Lung (tissue), 11 donors: ENCODE measurements at regions not wholly inside any gene's neighbourhood (a gene's known extent, or its start where the extent isn't known, plus 50 kb on each side); places are given as distances from the start of the nearest gene placed in this dataset.

Source experiments
- ATAC-seq: fragments of 200-7000 bp; cut with Tn5 transposase; one replicate; pipeline ENCODE4 v1.9.1; 2020; ENCODE audit warnings: moderate number of reproducible peaks; ENCODE audit not compliant: insufficient read depth, low FRiP score
- DNase-seq, 3 donors: peaks; one replicate each; pipeline ENCODE4 v3.0.0-alpha.2; 2013 to 2017
- H3K27ac ChIP-seq, 2 donors: one replicate each; pipeline ENCODE4 v1.5.1; 2013; ENCODE audit warnings: mild to moderate bottlenecking in 2 of 2, moderate library complexity in 2 of 2, control low read depth in 1 of 2, inconsistent platforms in 1 of 2, low read depth in 1 of 2, low read length in 1 of 2
- H3K27me3 ChIP-seq, 3 donors: one replicate each; pipeline ENCODE4 v1.5.1; 2013; ENCODE audit warnings: low read length in 2 of 3; ENCODE audit not compliant: control insufficient read depth in 3 of 3, insufficient read depth in 3 of 3
- H3K36me3 ChIP-seq, 4 donors: one replicate each; pipeline ENCODE4 v1.5.1; 2013; ENCODE audit warnings: low read length in 4 of 4, mild to moderate bottlenecking in 1 of 4, moderate library complexity in 1 of 4; ENCODE audit not compliant: control insufficient read depth in 4 of 4, insufficient read depth in 4 of 4
- H3K4me1 ChIP-seq, 5 donors: one replicate each; pipeline ENCODE4 v1.5.1; 2013; ENCODE audit warnings: low read length in 5 of 5, mild to moderate bottlenecking in 2 of 5, moderate library complexity in 1 of 5; ENCODE audit not compliant: control insufficient read depth in 5 of 5, insufficient read depth in 5 of 5
- H3K4me3 ChIP-seq: one replicate; pipeline ENCODE4 v1.5.1; 2013; ENCODE audit warnings: mild to moderate bottlenecking, control low read depth, moderate library complexity
- H3K9ac ChIP-seq, 2 donors: one replicate each; pipeline ENCODE4 v1.5.1; 2013; ENCODE audit warnings: low read length in 2 of 2, control low read depth in 1 of 2; ENCODE audit not compliant: insufficient read depth in 1 of 2
- H3K9me3 ChIP-seq, 4 donors: one replicate each; pipeline ENCODE4 v1.5.1; 2013; ENCODE audit warnings: low read length in 3 of 4, mild to moderate bottlenecking in 1 of 4, moderate library complexity in 1 of 4; ENCODE audit not compliant: control insufficient read depth in 4 of 4, insufficient read depth in 3 of 4
- WGBS, 2 donors: extraction: QIAGEN DNeasy Blood & Tissue Kit; methylation state at CpG; one replicate each; pipeline ENCODE4 v1.1.7; 2013; 5-methylcytosine and 5-hydroxymethylcytosine counted together
- TF ChIP-seq, protein P1 (sequence below): IDR thresholded peaks from 2 replicates; pipeline ENCODE4 v1.5.1; 2012; ENCODE audit warnings: mild to moderate bottlenecking; ENCODE audit errors: control extremely low read depth, extremely low read depth
- donor health status: control.
- donor health status: control.
- donor health status: Bipolar disorder and iron deficiency.
- donor health status: healthy.
- donor health status: DM: yes; HTN: yes; CAD: no.

DNA sequence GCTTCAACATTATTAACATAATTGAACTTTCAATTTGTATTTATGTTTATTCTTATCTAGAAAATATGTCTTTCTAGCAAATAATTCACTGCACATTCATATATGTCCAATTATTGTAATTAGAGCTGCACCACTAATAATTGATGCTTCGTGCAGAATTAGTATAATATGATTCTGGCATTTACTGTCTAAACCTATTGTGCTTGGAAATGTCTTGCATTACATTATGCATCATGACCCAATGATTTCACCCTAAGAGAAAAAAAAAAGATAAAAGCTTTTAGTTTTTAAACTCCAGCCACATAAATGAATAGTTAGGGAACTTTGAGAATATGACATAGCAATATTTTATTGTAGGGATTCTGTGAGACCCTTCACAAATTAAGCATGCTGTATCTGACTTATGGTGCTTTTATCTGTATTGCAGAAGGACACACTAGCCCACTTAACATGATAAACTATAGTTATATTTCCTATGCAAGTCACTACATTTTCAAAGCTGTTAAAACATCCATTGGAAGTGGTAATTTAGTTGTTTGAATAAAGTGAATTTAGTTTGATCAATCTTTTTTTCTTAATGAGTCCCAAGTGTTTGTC, 1609.1 kb downstream of the REEP3 start:
- ATAC-seq = no peak
- Histone ChIP-seq H3K36me3 (no peaks in the 10 kb centered on the region), H3K27ac (no peak overlapping the region), H3K4me3 (no peak overlapping the region), H3K9me3 (peaks cover 0 to 3% (median 0%) of the 10 kb centered on the region in 4 donors), H3K9ac (no peak overlapping the region), H3K27me3 (no peaks in the 10 kb centered on the region), H3K4me1 (no peaks in the 10 kb centered on the region)
- DNase-seq = no peak
- TF ChIP-seq, protein P1, sequence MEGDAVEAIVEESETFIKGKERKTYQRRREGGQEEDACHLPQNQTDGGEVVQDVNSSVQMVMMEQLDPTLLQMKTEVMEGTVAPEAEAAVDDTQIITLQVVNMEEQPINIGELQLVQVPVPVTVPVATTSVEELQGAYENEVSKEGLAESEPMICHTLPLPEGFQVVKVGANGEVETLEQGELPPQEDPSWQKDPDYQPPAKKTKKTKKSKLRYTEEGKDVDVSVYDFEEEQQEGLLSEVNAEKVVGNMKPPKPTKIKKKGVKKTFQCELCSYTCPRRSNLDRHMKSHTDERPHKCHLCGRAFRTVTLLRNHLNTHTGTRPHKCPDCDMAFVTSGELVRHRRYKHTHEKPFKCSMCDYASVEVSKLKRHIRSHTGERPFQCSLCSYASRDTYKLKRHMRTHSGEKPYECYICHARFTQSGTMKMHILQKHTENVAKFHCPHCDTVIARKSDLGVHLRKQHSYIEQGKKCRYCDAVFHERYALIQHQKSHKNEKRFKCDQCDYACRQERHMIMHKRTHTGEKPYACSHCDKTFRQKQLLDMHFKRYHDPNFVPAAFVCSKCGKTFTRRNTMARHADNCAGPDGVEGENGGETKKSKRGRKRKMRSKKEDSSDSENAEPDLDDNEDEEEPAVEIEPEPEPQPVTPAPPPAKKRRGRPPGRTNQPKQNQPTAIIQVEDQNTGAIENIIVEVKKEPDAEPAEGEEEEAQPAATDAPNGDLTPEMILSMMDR = no peak
- 73 to 74% methylated on average over 1 of the region's 1 CpG for WGBS, 2 donors

DNA sequence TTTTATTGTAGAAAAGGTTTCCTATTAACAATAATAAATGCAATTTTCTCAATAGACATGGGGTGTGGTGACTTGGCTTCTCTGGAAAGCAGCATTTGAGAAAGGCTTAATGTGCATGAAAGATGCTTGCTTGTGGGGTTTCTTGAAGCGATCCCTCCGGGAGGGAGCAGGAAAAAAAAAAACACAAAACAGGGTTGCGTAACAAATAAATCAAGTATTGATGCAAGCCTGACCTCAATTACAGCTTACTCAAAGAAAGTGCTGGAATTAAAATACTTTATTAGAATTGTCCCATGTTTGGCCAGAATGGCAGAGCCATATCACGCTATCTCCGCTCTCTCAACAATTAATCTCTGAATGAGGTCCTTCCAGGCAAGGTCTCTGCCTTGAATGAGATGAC, 1612.5 kb downstream of the REEP3 start:
- DNase-seq (no peak), ATAC-seq (no peak)
- Histone ChIP-seq H3K36me3 (no peaks in the 10 kb centered on the region), H3K9me3 (peaks cover 0 to 3% (median 0%) of the 10 kb centered on the region in 4 donors), H3K27me3 (no peaks in the 10 kb centered on the region), H3K4me1 (no peaks in the 10 kb centered on the region), H3K9ac (no peak overlapping the region), H3K4me3 (no peak overlapping the region), H3K27ac (no peak overlapping the region)
- TF ChIP-seq, protein P1 = no peak
- 90% methylated on average over 5 of the region's 5 CpGs for WGBS, 2 donors

DNA sequence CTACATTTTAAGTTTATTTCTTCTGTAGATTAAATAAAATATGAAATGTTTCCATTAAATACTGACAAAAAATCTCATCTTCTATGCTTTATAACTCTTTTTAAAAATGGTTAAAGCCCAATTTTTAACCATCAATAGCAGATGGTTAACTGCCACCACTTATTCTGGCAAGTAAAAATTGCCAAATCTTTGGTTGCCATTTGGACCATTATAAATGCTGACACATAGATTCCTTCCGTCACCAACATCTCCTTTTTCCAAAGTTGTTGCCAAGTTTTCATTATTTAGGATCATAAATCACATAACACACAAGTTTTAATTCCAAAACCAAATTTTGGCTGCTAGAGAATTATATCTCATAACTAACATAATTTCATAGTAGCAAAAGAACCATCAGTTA, 1614.3 kb downstream of the REEP3 start:
- 63 to 81% methylated on average over 1 of the region's 1 CpG for WGBS, 2 donors
- TF ChIP-seq, protein P1 = no peak

More for the DNA sequence above, 1614.3 kb downstream of the REEP3 start:
- no peaks in the 10 kb centered on the region for H3K27me3 ChIP-seq
- H3K27ac ChIP-seq = no peak overlapping the region
- DNase-seq = no peak
- H3K9me3 ChIP-seq = peaks cover 0 to 3% (median 0%) of the 10 kb centered on the region in 4 donors
- no peaks in the 10 kb centered on the region for H3K36me3 ChIP-seq
- no peaks in the 10 kb centered on the region for H3K4me1 ChIP-seq
- H3K4me3 ChIP-seq = no peak overlapping the region
- H3K9ac ChIP-seq = no peak overlapping the region
- no peak for ATAC-seq
